ENCODE measurements at regions not wholly inside any gene's neighbourhood (a gene's known extent, or its start where the extent isn't known, plus 50 kb on each side); places are given as distances from the start of the nearest gene placed in this dataset.
A peak's percentile ranks its signal among the peaks of the same experiment; 100 is the strongest.
"Not testable (repeated sequence)": the region's sequence is repeated elsewhere in the genome, so short reads cannot be mapped to it uniquely, and the experiment has no call there.

- no peak for DNase-seq (ENCODE audit: low spot score)
Measured at GRCh38 chr1:198934901-198935305, 296.1 kb downstream of the PTPRC start.

- peak; percentile 14 for DNase-seq (ENCODE audit: low spot score)
Measured at GRCh38 chr1:198935306-198935921, 296.6 kb downstream of the PTPRC start.

- no peak for DNase-seq (ENCODE audit: low spot score)
Measured at GRCh38 chr1:198936371-198937083, 297.7 kb downstream of the PTPRC start.

- peak; percentile 63 for DNase-seq (ENCODE audit: low spot score)
Measured at GRCh38 chr1:198937231-198938031, 298.6 kb downstream of the PTPRC start.

- DNase-seq (ENCODE audit: low spot score) = no peak
Measured at GRCh38 chr1:198939286-198939685, 300.4 kb downstream of the PTPRC start.

GRCh38 chr1:198939956-198940355 lies 301.1 kb downstream of the PTPRC start:
- DNase-seq (ENCODE audit: low spot score) = no peak

- DNase-seq (ENCODE audit: low spot score) = no peak
Measured at GRCh38 chr1:198942466-198942865, 303.6 kb downstream of the PTPRC start.

GRCh38 chr1:198943484-198944187 lies 304.8 kb downstream of the PTPRC start:
- no peak for DNase-seq (ENCODE audit: low spot score)

- DNase-seq (ENCODE audit: low spot score) = no peak
Measured at GRCh38 chr1:198947456-198947855, 308.6 kb downstream of the PTPRC start.

- no peak for DNase-seq (ENCODE audit: low spot score)
Measured at GRCh38 chr1:198948895-198949659, 310.2 kb downstream of the PTPRC start.

GRCh38 chr1:198950036-198950435 lies 311.2 kb downstream of the PTPRC start:
- DNase-seq (ENCODE audit: low spot score) = no peak

GRCh38 chr1:198955085-198955484 lies 316.2 kb downstream of the PTPRC start:
- DNase-seq (ENCODE audit: low spot score) = no peak

GRCh38 chr1:198957044-198957443 lies 318.2 kb downstream of the PTPRC start:
- no peak for DNase-seq (ENCODE audit: low spot score)

- DNase-seq (ENCODE audit: low spot score) = no peak
Measured at GRCh38 chr1:198959032-198959431, 320.2 kb downstream of the PTPRC start.

GRCh38 chr1:198959676-198960075 lies 320.8 kb downstream of the PTPRC start:
- no peak for DNase-seq (ENCODE audit: low spot score)

- not testable (repeated sequence) for DNase-seq (ENCODE audit: low spot score)
Measured at GRCh38 chr1:198963796-198964195, 325.0 kb downstream of the PTPRC start.

- DNase-seq (ENCODE audit: low spot score) = no peak
Measured at GRCh38 chr1:198966519-198966918, 327.7 kb downstream of the PTPRC start.

GRCh38 chr1:198967566-198967965 lies 328.7 kb downstream of the PTPRC start:
- DNase-seq (ENCODE audit: low spot score) = no peak

GRCh38 chr1:198968866-198969265 lies 330.0 kb downstream of the PTPRC start:
- DNase-seq (ENCODE audit: low spot score) = no peak

- DNase-seq (ENCODE audit: low spot score) = no peak
Measured at GRCh38 chr1:198969981-198970380, 331.1 kb downstream of the PTPRC start.

GRCh38 chr1:198970916-198971315 lies 332.1 kb downstream of the PTPRC start:
- DNase-seq (ENCODE audit: low spot score) = peak; percentile 12

GRCh38 chr1:198977909-198978308 lies 339.1 kb downstream of the PTPRC start:
- no peak for DNase-seq (ENCODE audit: low spot score)

Measured in HuH-7.5 (cell line).